Neural progenitor cell (in vitro differentiated cells): ENCODE measurements at regions not wholly inside any gene's neighbourhood (a gene's known extent, or its start where the extent isn't known, plus 50 kb on each side); places are given as distances from the start of the nearest gene placed in this dataset.

Experiments
- DNase-seq: peaks from one replicate; pipeline ENCODE4 v3.0.0-alpha.2; 2016; ENCODE audit warnings: low spot score
- H2AFZ ChIP-seq: fragments of 200-600 bp; sonication (generic); replicated peaks from 2 replicates; pipeline ENCODE4 v1.6.1; 2016; ENCODE audit warnings: antibody characterized with exemption
- H3F3A ChIP-seq: fragments of 200-600 bp; sonication (generic); 2 replicates; pipeline ENCODE4 v1.6.1; 2016; ENCODE audit warnings: antibody characterized with exemption, low read depth
- H3K27ac ChIP-seq: fragments of 200-600 bp; sonication (generic); 2 replicates; pipeline ENCODE4 v1.5.1; 2016; ENCODE audit warnings: mild to moderate bottlenecking
- H3K27me3 ChIP-seq: fragments of 200-600 bp; sonication (generic); 2 replicates; pipeline ENCODE4 v1.6.1; 2016; ENCODE audit warnings: mild to moderate bottlenecking, moderate library complexity
- H3K36me3 ChIP-seq: fragments of 200-600 bp; sonication (generic); 2 replicates; pipeline ENCODE4 v1.5.1; 2016
- H3K4me1 ChIP-seq: fragments of 200-600 bp; sonication (generic); 2 replicates; pipeline ENCODE4 v1.6.1; 2016; ENCODE audit warnings: mixed run types
- H3K4me2 ChIP-seq: fragments of 200-600 bp; sonication (generic); 2 replicates; pipeline ENCODE4 v1.6.1; 2016
- H3K4me3 ChIP-seq: fragments of 200-600 bp; sonication (generic); 2 replicates; pipeline ENCODE4 v1.5.1; 2016
- H3K79me2 ChIP-seq: fragments of 200-600 bp; sonication (generic); 2 replicates; pipeline ENCODE4 v1.6.1; 2016; ENCODE audit warnings: low read depth
- H3K9ac ChIP-seq: fragments of 200-600 bp; sonication (generic); 2 replicates; pipeline ENCODE4 v1.6.1; 2016
- H3K9me3 ChIP-seq: fragments of 200-600 bp; sonication (generic); 2 replicates; pipeline ENCODE4 v1.5.1; 2016; ENCODE audit warnings: low read depth
- H4K20me1 ChIP-seq: fragments of 200-600 bp; sonication (generic); 2 replicates; pipeline ENCODE4 v1.6.1; 2016; ENCODE audit warnings: low read depth
- H3K27ac Mint-ChIP-seq: 3 replicates; pipeline ENCODE4 v1.8.0; 2021; ENCODE audit warnings: mixed read lengths
- H3K27me3 Mint-ChIP-seq: 2 replicates; pipeline ENCODE4 v1.8.0; 2022; ENCODE audit warnings: low read depth, mild to moderate bottlenecking, inconsistent platforms, moderate library complexity, mixed read lengths; ENCODE audit not compliant: insufficient read depth
- H3K36me3 Mint-ChIP-seq: 3 replicates; pipeline ENCODE4 v1.8.0; 2021; ENCODE audit warnings: mixed read lengths
- H3K4me1 Mint-ChIP-seq: 3 replicates; pipeline ENCODE4 v1.8.0; 2021; ENCODE audit warnings: mixed read lengths
- H3K4me3 Mint-ChIP-seq: 3 replicates; pipeline ENCODE4 v1.8.0; 2021; ENCODE audit warnings: mild to moderate bottlenecking, moderate library complexity, mixed read lengths
- H3K9me3 Mint-ChIP-seq: 3 replicates; pipeline ENCODE4 v1.8.0; 2020; ENCODE audit warnings: mixed read lengths
- CTCF ChIP-seq: fragments of 200-600 bp; sonication (generic); IDR thresholded peaks from 2 replicates; pipeline ENCODE4 v1.5.1; 2017; ENCODE audit warnings: antibody characterized with exemption, mild to moderate bottlenecking
- EZH2 ChIP-seq: fragments of 200-600 bp; sonication (generic); IDR thresholded peaks from 2 replicates; pipeline ENCODE4 v1.6.1; 2017; ENCODE audit warnings: antibody characterized with exemption, mild to moderate bottlenecking, moderate library complexity
- EZH2phosphoT487 ChIP-seq: fragments of 200-600 bp; sonication (generic); IDR thresholded peaks from 2 replicates; pipeline ENCODE4 v1.6.1; 2017; ENCODE audit warnings: antibody characterized with exemption

DNA sequence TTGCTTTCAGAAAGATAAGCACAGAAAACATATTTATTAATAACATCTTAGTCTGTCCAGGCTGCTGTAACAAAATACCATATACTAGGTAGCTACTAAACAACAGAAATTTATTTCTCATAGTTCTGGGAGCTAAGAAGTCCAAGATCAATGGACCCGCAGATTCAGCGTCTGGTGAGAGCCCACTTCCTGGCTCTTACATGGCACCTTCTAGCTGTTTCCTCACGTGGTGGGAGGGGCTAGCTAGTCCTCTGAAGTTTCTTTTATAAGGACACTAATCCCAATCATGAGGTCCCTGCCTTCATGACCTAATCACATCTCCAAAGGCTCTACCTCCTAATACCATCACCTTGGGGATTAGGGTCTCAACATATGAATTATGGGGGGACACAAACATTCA is 57.2 kb upstream of the AFF2 start:
- Histone ChIP-seq H3F3A (no peaks in the 10 kb centered on the region), H3K4me1 (no peaks in the 10 kb centered on the region)
- H3K9me3 Mint-ChIP-seq: peaks cover 11% of the 10 kb centered on the region

DNA sequence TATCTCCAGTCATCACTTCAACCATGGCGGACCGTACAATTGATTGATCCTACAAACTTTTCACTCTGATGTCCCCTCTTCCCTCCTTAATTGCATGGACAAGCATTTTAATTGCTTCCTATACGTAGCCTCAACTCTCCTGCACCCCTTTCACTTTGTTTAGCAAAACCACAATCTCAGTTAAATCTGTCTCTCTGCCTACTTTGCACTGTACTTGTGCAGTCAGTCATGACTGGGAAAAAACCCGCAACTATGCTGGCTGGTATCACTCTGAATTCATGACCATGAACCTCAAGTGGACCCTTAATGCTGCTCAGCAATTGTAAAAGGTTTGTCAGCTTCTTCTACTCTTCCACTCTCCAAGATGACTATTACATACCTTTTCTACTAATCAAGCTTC is 51.7 kb upstream of the AFF2 start:
- TF ChIP-seq CTCF (no peak), EZH2 (no peak), EZH2phosphoT487 (no peak)
- H4K20me1 ChIP-seq: no peaks in the 10 kb centered on the region
- peaks cover 4% of the 10 kb centered on the region for H3K9me3 ChIP-seq
- no peak overlapping the region for H3K27ac Mint-ChIP-seq
- H3K27ac ChIP-seq: no peak overlapping the region
- peaks cover 5% of the 10 kb centered on the region for H3K9me3 Mint-ChIP-seq
- no peaks in the 10 kb centered on the region for H3K36me3 ChIP-seq
- no peaks in the 10 kb centered on the region for H3F3A ChIP-seq
- no peak overlapping the region for H3K4me3 ChIP-seq
- H2AFZ ChIP-seq: no peak overlapping the region
- no peak overlapping the region for H3K4me2 ChIP-seq
- H3K9ac ChIP-seq: no peak overlapping the region
- no peak for DNase-seq
- no peaks in the 10 kb centered on the region for H3K4me1 Mint-ChIP-seq
- no peak overlapping the region for H3K4me3 Mint-ChIP-seq
- H3K4me1 ChIP-seq: no peaks in the 10 kb centered on the region
- no peaks in the 10 kb centered on the region for H3K79me2 ChIP-seq
- H3K27me3 ChIP-seq: no peaks in the 10 kb centered on the region
- no peaks in the 10 kb centered on the region for H3K36me3 Mint-ChIP-seq
- H3K27me3 Mint-ChIP-seq: peaks cover 4% of the 10 kb centered on the region

More for the DNA sequence above, 57.2 kb upstream of the AFF2 start:
- no peak for DNase-seq
- no peak overlapping the region for H3K27ac Mint-ChIP-seq
- no peaks in the 10 kb centered on the region for H3K36me3 ChIP-seq
- no peaks in the 10 kb centered on the region for H3K9me3 ChIP-seq
- no peak overlapping the region for H3K9ac ChIP-seq
- no peaks in the 10 kb centered on the region for H3K27me3 ChIP-seq
- peaks cover 4% of the 10 kb centered on the region for H3K27me3 Mint-ChIP-seq
- no peaks in the 10 kb centered on the region for H4K20me1 ChIP-seq
- no peak overlapping the region for H3K4me2 ChIP-seq
- no peaks in the 10 kb centered on the region for H3K36me3 Mint-ChIP-seq
- no peak overlapping the region for H3K4me3 Mint-ChIP-seq
- H3K4me3 ChIP-seq: no peak overlapping the region
- no peak overlapping the region for H2AFZ ChIP-seq
- H3K4me1 Mint-ChIP-seq: no peaks in the 10 kb centered on the region
- no peaks in the 10 kb centered on the region for H3K79me2 ChIP-seq
- H3K27ac ChIP-seq: no peak overlapping the region
- TF ChIP-seq CTCF (no peak), EZH2phosphoT487 (no peak), EZH2 (no peak)
